GM23338 (cell line): ENCODE measurements at regions not wholly inside any gene's neighbourhood (a gene's known extent, or its start where the extent isn't known, plus 50 kb on each side); places are given as distances from the start of the nearest gene placed in this dataset.
A peak's percentile ranks its signal among the peaks of the same experiment; 100 is the strongest.

Experiments used
- ATAC-seq: fragments of 200-7000 bp; cut with Tn5 transposase; 3 replicates; pipeline ENCODE4 v1.9.1; 2020
- DNase-seq: peaks from one replicate; pipeline ENCODE4 v3.0.0-alpha.2; 2015; ENCODE audit warnings: low spot score
- H2AFZ ChIP-seq: fragments of 200-600 bp; sonication (generic); 2 replicates; pipeline ENCODE4 v1.8.0; 2016; ENCODE audit warnings: antibody characterized with exemption, mild to moderate bottlenecking, moderate library complexity
- H3F3A ChIP-seq: fragments of 200-600 bp; sonication (generic); replicated peaks from 2 replicates; pipeline ENCODE4 v1.8.0; 2017; ENCODE audit warnings: antibody characterized with exemption, mixed run types, low read depth
- H3K27ac ChIP-seq: fragments of 200-600 bp; sonication (generic); 2 replicates; pipeline ENCODE4 v1.6.1; 2016; ENCODE audit warnings: low read depth
- H3K27me3 ChIP-seq: fragments of 200-600 bp; sonication (generic); 2 replicates; pipeline ENCODE4 v1.8.0; 2016; ENCODE audit warnings: mild to moderate bottlenecking, mixed run types, moderate library complexity; ENCODE audit not compliant: insufficient read depth
- H3K36me3 ChIP-seq: fragments of 200-600 bp; sonication (generic); 2 replicates; pipeline ENCODE4 v1.8.0; 2016; ENCODE audit warnings: mild to moderate bottlenecking; ENCODE audit not compliant: insufficient read depth
- H3K4me1 ChIP-seq: fragments of 200-600 bp; sonication (generic); 2 replicates; pipeline ENCODE4 v1.8.0; 2016; ENCODE audit warnings: mild to moderate bottlenecking, moderate library complexity; ENCODE audit not compliant: insufficient read depth
- H3K4me2 ChIP-seq: fragments of 200-600 bp; sonication (generic); 2 replicates; pipeline ENCODE4 v1.7.1; 2017; ENCODE audit warnings: mixed run types
- H3K4me3 ChIP-seq: fragments of 200-600 bp; sonication (generic); 2 replicates; pipeline ENCODE4 v1.6.1; 2016; ENCODE audit warnings: mixed run types
- H3K79me2 ChIP-seq: fragments of 200-600 bp; sonication (generic); replicated peaks from 2 replicates; pipeline ENCODE4 v1.8.0; 2017; ENCODE audit warnings: mild to moderate bottlenecking; ENCODE audit not compliant: insufficient read depth
- H3K9me2 ChIP-seq: fragments of 200-600 bp; sonication (generic); 2 replicates; pipeline ENCODE4 v1.8.0; 2017; ENCODE audit not compliant: insufficient read depth
- H4K20me1 ChIP-seq: fragments of 200-600 bp; sonication (generic); replicated peaks from 2 replicates; pipeline ENCODE4 v1.8.0; 2017; ENCODE audit warnings: mild to moderate bottlenecking; ENCODE audit not compliant: insufficient read depth
- H3K27ac Mint-ChIP-seq: 2 replicates; pipeline ENCODE4 v1.8.0; 2020; ENCODE audit warnings: inconsistent platforms, mild to moderate bottlenecking, moderate library complexity, mixed read lengths
- H3K27me3 Mint-ChIP-seq: 3 replicates; pipeline ENCODE4 v1.8.0; 2022; ENCODE audit warnings: low read depth, mild to moderate bottlenecking, moderate library complexity, mixed read lengths, inconsistent platforms; ENCODE audit not compliant: insufficient read depth, poor library complexity
- H3K36me3 Mint-ChIP-seq: 3 replicates; pipeline ENCODE4 v1.8.0; 2021; ENCODE audit warnings: low read depth, mild to moderate bottlenecking, inconsistent platforms, moderate library complexity, mixed read lengths
- H3K4me1 Mint-ChIP-seq: 3 replicates; pipeline ENCODE4 v1.8.0; 2020; ENCODE audit warnings: mild to moderate bottlenecking, inconsistent platforms, mixed read lengths
- H3K4me3 Mint-ChIP-seq: 3 replicates; pipeline ENCODE4 v1.8.0; 2021; ENCODE audit warnings: moderate library complexity, mild to moderate bottlenecking, inconsistent platforms, mixed read lengths
- H3K9me3 Mint-ChIP-seq: 3 replicates; pipeline ENCODE4 v1.8.0; 2020; ENCODE audit warnings: moderate library complexity, mild to moderate bottlenecking, inconsistent platforms, mixed read lengths
- CTCF ChIP-seq, 2 experiments: fragments of 200-600 bp in 1 of 2; sonication (generic) in 1 of 2; conservative IDR thresholded peaks; 2 replicates each; pipeline versions ENCODE4 v1.5.1 to v1.6.1; 2016 to 2017; ENCODE audit warnings: antibody characterized with exemption in 2 of 2, low read depth in 2 of 2, mild to moderate bottlenecking in 2 of 2, moderate library complexity in 1 of 2
- ETS1 ChIP-seq: IDR thresholded peaks from 2 replicates; pipeline ENCODE4 v1.6.1; 2016; ENCODE audit warnings: antibody characterized with exemption
- EZH2phosphoT487 ChIP-seq: fragments of 200-600 bp; sonication (generic); IDR thresholded peaks from one replicate; pipeline ENCODE4 v1.8.1; 2018; ENCODE audit warnings: antibody characterized with exemption; ENCODE audit not compliant: unreplicated experiment
- STAT1 ChIP-seq: IDR thresholded peaks from one replicate; pipeline ENCODE4 v1.6.1; 2016; ENCODE audit warnings: antibody characterized with exemption; ENCODE audit not compliant: unreplicated experiment
- ZNF462 ChIP-seq: fragments of 250-450 bp; sonication (Bioruptor Pico); IDR thresholded peaks from 2 replicates; pipeline ENCODE4 v1.5.0; 2020; ENCODE audit warnings: mild to moderate bottlenecking, moderate library complexity

- TF ChIP-seq ZNF462 (CRISPR knock-in tag) (no peak), CTCF (conservative IDR thresholded peaks at IDR 0.05; ENCODE audit: low read depth in 2 of 2) (no peak)
Measured at GRCh38 chr1:106747232-106747631, 309.2 kb upstream of the PRMT6 start (continued).

GRCh38 chr1:106747791-106748190 is 308.7 kb upstream of the PRMT6 start:
- no peaks in the 10 kb centered on the region for H3K36me3 Mint-ChIP-seq
- Histone ChIP-seq H2AFZ (no peak overlapping the region), H3F3A (no peaks in the 10 kb centered on the region), H3K4me3 (no peak overlapping the region), H3K27ac (peak overlapping the region; percentile 87), H3K36me3 (no peaks in the 10 kb centered on the region), H3K4me2 (no peak overlapping the region), H3K79me2 (no peaks in the 10 kb centered on the region), H3K27me3 (no peaks in the 10 kb centered on the region), H3K9me2 (no peaks in the 10 kb centered on the region), H3K4me1 (peaks cover 33% of the 10 kb centered on the region), H4K20me1 (no peaks in the 10 kb centered on the region)
- no peaks in the 10 kb centered on the region for H3K9me3 Mint-ChIP-seq
- peak overlapping the region; percentile 83 for H3K27ac Mint-ChIP-seq
- peak; percentile 31; the same call in 2 of the 3 replicates for ATAC-seq
- H3K4me3 Mint-ChIP-seq, result no peak overlapping the region
- DNase-seq, result peak; percentile 16
- H3K27me3 Mint-ChIP-seq, result no peaks in the 10 kb centered on the region
- H3K4me1 Mint-ChIP-seq, result peaks cover 56% of the 10 kb centered on the region
- no peak for TF ChIP-seq ETS1
- TF ChIP-seq EZH2phosphoT487, result no peak
- TF ChIP-seq CTCF (conservative IDR thresholded peaks at IDR 0.05; ENCODE audit: low read depth in 2 of 2), result no peak
- TF ChIP-seq STAT1, result no peak
